ENCODE measurements at regions not wholly inside any gene's neighbourhood (a gene's known extent, or its start where the extent isn't known, plus 50 kb on each side); places are given as distances from the start of the nearest gene placed in this dataset.

DNA sequence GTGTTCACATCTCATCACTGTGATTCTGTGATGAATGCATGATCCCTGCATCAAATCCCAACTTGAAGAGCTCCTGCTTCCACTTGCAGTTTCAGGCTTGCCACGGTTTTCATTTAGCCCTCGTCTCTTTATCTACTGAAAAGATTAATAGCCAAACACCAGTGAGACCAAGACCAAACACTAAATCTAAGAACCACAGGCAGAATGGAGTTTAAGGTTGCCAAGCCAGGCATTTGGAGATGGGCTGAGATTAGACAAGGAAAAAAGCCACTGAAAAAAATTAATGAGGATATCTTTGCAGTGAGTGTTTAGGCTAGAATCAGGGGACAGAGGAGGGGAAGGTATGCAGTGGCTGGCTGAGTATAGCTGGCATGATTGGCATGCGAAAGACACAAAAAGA, 227.2 kb upstream of the BLID start:
- DNase-seq = no peak

DNA sequence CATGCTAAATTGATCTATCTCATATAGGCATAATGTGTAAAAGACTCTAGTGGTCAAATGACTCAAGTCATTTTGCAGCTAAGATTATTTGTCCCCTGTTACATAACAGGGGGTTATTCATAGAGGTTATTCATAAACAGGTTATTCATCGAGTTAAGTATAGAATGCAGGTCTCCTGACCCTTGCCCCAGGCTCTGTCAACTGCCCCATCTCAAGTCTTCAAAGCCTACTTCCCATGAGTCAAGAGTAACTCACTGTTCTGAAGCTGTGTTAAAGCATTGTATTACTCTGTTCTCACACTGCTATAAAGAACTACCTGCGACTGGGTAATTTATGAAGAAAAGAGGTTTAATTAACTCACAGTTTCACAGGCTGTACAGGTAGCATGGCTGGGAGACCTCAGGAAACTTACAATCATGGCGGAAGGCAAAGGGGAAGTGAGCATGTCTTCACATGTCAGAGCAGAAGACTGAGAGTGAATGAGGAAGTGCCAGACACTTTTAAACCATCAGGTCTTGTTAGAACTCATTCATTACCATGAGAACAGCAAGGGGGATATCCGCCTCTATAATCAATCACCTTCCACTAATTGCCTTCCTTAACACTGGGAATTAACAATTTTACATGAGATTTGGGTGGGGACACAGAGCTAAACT, 226.2 kb upstream of the BLID start:
- DNase-seq = no peak

GRCh38 chr11:122341477-122341876, 225.5 kb upstream of the BLID start:
- no peak for DNase-seq

GRCh38 chr11:122340607-122341290, 224.7 kb upstream of the BLID start:
- no peak for DNase-seq

DNA sequence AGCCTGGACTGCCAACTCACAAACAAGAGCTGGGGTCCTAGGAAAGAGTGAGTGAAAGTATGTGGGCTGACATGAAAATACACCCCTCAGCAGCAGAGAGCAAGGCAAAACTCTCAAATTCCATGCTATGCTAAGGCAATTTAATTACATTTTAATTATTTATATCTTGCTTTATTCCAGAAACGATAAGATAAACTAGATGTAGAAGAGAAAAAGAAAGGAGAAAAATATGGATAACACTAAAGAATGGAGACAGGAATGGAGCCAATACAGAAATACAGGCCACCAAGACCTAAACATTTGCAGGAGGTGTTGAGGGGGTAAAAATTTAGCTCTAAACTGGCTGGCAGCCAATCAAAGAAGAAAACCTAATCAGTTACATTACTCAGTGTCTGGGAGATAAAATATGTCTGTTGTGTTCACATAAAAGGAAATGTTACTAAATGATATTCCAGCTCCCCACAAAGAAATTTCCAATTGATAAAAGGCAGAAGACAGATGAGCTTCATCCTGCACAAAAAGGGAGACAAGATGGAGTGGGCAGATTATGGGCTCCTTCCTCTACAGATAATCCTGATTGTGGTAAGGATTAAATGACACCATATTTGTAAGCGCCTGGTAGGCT, 223.5 kb upstream of the BLID start:
- no peak for DNase-seq

GRCh38 chr11:122337704-122338103, 221.7 kb upstream of the BLID start:
- no peak for DNase-seq

DNA sequence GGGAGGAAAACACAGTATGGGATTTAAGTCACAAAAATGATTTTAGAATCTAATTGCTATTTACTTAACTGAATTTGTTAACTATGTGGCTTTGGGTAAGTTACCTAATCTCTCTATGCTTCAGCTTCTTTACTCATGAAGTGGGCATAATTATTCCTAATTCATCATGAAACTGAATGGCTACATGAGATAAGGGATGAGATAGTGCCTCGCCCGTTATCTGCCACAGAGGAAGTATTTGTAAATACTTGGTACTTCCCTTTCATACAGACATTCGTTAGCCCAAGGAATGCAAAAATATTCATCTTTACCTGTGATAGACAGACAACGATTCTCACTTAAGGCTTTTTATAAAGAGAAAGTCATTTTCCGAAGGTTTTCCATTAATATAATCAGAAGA, 221.2 kb upstream of the BLID start:
- DNase-seq = no peak

- DNase-seq = no peak
Observed at GRCh38 chr11:122336706-122337105, 220.7 kb upstream of the BLID start.

DNA sequence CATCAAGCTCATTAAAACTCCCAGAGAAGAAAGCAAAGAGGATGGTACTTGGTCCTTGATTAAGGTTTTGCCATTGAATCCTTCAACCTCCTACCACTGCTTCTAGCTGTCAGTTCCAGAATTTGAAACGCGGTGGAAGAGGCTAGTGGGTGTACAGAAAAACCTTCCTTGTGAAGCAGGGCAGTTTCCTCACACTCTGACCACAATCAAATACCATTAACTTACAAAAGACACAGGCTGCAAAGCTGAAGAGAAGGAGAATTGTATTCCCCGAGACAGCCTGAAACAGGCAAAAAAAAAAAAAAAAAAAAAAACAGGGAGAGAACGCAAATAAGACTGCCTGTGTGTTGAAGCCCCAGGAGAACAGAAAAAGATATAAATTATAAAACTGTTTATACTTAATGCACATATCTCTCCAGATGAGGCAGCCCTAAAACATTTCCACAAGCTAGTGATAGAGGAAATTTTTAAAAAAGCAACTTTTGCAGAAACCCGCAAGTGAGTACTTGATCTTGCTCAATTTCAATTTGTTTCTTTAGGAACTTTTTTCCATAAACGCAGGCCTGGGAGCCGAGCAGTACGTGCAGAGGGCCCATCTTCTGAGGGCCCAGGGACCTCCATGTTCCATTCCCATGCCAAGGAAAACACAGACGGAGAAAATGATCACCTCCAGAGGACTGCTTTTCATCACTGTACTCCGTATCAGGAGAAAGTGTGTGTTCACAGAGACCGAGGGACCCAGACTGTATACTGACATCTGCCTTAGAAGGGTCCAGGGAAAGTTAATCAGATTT, 218.7 kb upstream of the BLID start:
- DNase-seq = no peak

GRCh38 chr11:122333467-122333866, 217.5 kb upstream of the BLID start:
- DNase-seq = no peak

GRCh38 chr11:122331079-122331478, 215.1 kb upstream of the BLID start:
- DNase-seq = no peak

GRCh38 chr11:122330279-122330965, 214.4 kb upstream of the BLID start:
- DNase-seq = no peak

GRCh38 chr11:122327528-122327927, 211.5 kb upstream of the BLID start:
- no peak for DNase-seq

DNA sequence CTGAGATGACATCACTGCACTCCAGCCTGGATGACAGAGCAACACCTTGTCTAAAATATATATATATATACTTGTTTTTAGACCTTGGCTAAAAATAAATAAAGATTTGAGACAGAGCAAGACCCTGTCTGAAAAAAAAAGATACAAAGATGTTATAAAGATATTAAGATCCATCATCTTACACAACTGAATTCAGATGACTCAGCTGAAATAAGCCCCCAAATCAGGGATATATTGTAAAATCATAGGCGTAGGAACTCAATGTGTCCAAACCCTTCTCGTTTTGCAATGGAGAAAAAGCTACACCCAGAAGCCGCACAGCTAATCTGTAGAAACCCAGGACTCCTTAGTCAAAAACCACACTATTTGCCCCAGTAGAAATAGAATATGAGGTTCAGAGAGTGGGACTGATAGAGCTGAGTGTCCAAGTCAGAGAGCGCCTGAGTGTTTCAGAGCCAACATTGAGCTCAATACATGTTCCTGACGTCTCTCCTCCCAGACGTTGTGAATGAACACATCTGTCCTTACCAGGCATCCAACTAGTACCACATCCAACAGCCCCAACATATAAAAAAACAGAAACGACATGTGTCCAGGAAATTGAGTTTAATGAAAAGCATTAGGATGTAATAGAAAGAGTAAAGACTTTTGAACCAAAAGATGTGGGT, 207.9 kb upstream of the BLID start:
- DNase-seq = no peak

GRCh38 chr11:122322329-122322728, 206.3 kb upstream of the BLID start:
- DNase-seq = no peak

GRCh38 chr11:122320671-122321070, 204.7 kb upstream of the BLID start:
- no peak for DNase-seq

GRCh38 chr11:122319691-122320620, 203.9 kb upstream of the BLID start:
- DNase-seq = no peak

GRCh38 chr11:122319085-122319484, 203.1 kb upstream of the BLID start:
- DNase-seq = no peak

DNA sequence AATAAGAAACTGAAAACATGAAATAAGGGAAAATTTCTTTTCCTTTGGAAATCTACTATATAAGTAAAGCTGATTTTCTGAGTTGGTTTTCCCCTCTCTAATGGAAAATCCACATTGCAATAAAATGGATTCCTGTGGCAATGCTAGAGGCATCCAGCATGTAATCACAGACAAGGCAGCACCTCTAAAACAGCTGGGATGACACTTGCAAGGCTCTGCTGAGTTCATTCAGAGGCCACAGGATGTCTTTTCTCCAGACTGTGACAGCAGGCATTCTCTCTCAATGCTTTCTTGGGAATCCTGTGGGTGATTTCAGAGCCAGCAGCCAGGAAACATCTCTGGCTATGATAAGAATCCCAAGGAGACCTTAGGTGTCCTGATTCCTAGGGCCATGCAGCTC, 201.3 kb upstream of the BLID start:
- no peak for DNase-seq

- no peak for DNase-seq
Observed at GRCh38 chr11:122313581-122313980, 197.6 kb upstream of the BLID start.

- no peak for DNase-seq
Observed at GRCh38 chr11:122311216-122311755, 195.3 kb upstream of the BLID start.
